CD4-positive, alpha-beta memory T cell (primary cell): ENCODE measurements at regions not wholly inside any gene's neighbourhood (a gene's known extent, or its start where the extent isn't known, plus 50 kb on each side); places are given as distances from the start of the nearest gene placed in this dataset.
A peak's percentile ranks its signal among the peaks of the same experiment; 100 is the strongest.

Experiments used
- CTCF ChIA-PET: fragments of 350-600 bp; sonication (Branson Sonifier 250); formaldehyde crosslinking; loops from one replicate; lab custom pipeline; 2021; ENCODE audit warnings: inconsistent platforms; ENCODE audit not compliant: partially characterized antibody; lab: Charles Lee
- POLR2A ChIA-PET: fragments of 350-600 bp; sonication (Branson Sonifier 250); formaldehyde crosslinking; loops from one replicate; lab custom pipeline; 2021; ENCODE audit not compliant: partially characterized antibody; lab: Charles Lee
- DNase-seq, 5 donors: peaks; one replicate each; pipeline versions ENCODE4 v3.0.0 to v3.0.0-alpha.2; 2020 to 2022; ENCODE audit warnings: mixed read lengths in 1 of 5
- H3K27ac ChIP-seq: one replicate; pipeline ENCODE4 v1.7.0; 2013; ENCODE audit warnings: low read depth, low read length
- H3K27me3 ChIP-seq: 2 replicates; pipeline ENCODE4 v1.7.0; 2013; ENCODE audit warnings: mild to moderate bottlenecking, low read length, moderate library complexity; ENCODE audit not compliant: insufficient read depth
- H3K36me3 ChIP-seq: 2 replicates; pipeline ENCODE4 v1.7.0; 2013; ENCODE audit warnings: mild to moderate bottlenecking, low read length, moderate library complexity; ENCODE audit not compliant: insufficient read depth
- H3K4me1 ChIP-seq: 2 replicates; pipeline ENCODE4 v1.7.0; 2013; ENCODE audit warnings: mild to moderate bottlenecking, low read length, moderate library complexity; ENCODE audit not compliant: insufficient read depth
- H3K4me3 ChIP-seq, 2 donors: one replicate each; pipeline ENCODE4 v1.7.0; 2013; ENCODE audit warnings: low read length in 2 of 2, mild to moderate bottlenecking in 1 of 2
- H3K9me3 ChIP-seq, 2 donors: one replicate each; pipeline ENCODE4 v1.7.0; 2013; ENCODE audit warnings: low read length in 2 of 2, control low read depth in 1 of 2; ENCODE audit not compliant: control insufficient read depth in 1 of 2
- H3K27ac Mint-ChIP-seq, 7 donors: one replicate each; pipeline ENCODE4 v1.8.0; 2020 to 2021; ENCODE audit warnings: mixed read lengths in 7 of 7, mild to moderate bottlenecking in 6 of 7, inconsistent platforms in 3 of 7, moderate library complexity in 3 of 7
- H3K27me3 Mint-ChIP-seq, 2 donors: one replicate each; pipeline ENCODE4 v1.8.0; 2020 to 2021; ENCODE audit warnings: mixed read lengths in 2 of 2
- H3K36me3 Mint-ChIP-seq, 2 donors: one replicate each; pipeline ENCODE4 v1.8.0; 2020 to 2021; ENCODE audit warnings: mixed read lengths in 2 of 2, inconsistent platforms in 1 of 2, mild to moderate bottlenecking in 1 of 2
- H3K4me1 Mint-ChIP-seq, 4 donors: one replicate each; pipeline ENCODE4 v1.8.0; 2020 to 2021; ENCODE audit warnings: mixed read lengths in 4 of 4, mild to moderate bottlenecking in 1 of 4
- H3K4me3 Mint-ChIP-seq, 8 donors: one replicate each; pipeline ENCODE4 v1.8.0; 2020 to 2021; ENCODE audit warnings: mixed read lengths in 8 of 8, mild to moderate bottlenecking in 7 of 8, moderate library complexity in 6 of 8, inconsistent platforms in 3 of 8
- H3K9me3 Mint-ChIP-seq, 8 donors: one replicate each; pipeline ENCODE4 v1.8.0; 2020 to 2021; ENCODE audit warnings: mixed read lengths in 8 of 8, mild to moderate bottlenecking in 5 of 8, inconsistent platforms in 3 of 8, moderate library complexity in 1 of 8
- intact Hi-C: fragments of 100-400 bp; cut with micrococcal nuclease; formaldehyde crosslinking; loops from one replicate; pipeline ENCODE4 v1.15.1; 2023

DNA sequence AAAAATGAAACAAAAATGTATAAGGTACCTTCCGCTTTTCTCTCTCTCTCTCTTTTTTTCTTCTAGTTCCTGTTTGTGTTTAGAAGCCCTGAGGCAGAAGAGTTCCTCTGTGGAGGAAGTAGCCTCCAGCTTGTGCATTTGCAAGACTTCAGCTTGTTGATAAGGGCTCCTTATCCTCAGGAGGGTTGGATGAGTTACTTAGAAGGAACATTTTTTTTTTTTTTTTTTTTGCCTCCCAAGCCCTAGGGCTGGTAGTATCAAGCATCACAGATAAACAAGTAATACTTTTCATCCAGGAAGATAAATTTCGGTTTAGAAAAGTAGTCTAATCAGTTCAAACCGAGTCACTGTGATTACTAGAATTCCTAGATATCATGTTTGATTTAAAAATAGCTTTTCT, 91.0 kb upstream of the CBLB start:
- intact Hi-C loops: no loop called here
- Mint-ChIP-seq H3K27me3 (no peaks in the 10 kb centered on the region), H3K36me3 (no peaks in the 10 kb centered on the region), H3K4me3 (peak overlapping the region in 1 of 8 donors; percentile 35), H3K4me1 (peaks cover 0 to 2% (median 0%) of the 10 kb centered on the region in 4 donors), H3K9me3 (peaks cover 0 to 2% (median 0%) of the 10 kb centered on the region in 8 donors), H3K27ac (no peak overlapping the region)
- no peak for DNase-seq
- Histone ChIP-seq H3K4me1 (no peaks in the 10 kb centered on the region), H3K4me3 (no peak overlapping the region), H3K9me3 (no peaks in the 10 kb centered on the region), H3K36me3 (no peaks in the 10 kb centered on the region), H3K27me3 (no peaks in the 10 kb centered on the region), H3K27ac (no peak overlapping the region)
- POLR2A ChIA-PET: no interaction called here
- CTCF ChIA-PET: interaction anchor here (0.6 kb wide), 1 partner anchor 19 kb away, joined by 4 read pairs; no protein-coding TSS in a partner anchor

DNA sequence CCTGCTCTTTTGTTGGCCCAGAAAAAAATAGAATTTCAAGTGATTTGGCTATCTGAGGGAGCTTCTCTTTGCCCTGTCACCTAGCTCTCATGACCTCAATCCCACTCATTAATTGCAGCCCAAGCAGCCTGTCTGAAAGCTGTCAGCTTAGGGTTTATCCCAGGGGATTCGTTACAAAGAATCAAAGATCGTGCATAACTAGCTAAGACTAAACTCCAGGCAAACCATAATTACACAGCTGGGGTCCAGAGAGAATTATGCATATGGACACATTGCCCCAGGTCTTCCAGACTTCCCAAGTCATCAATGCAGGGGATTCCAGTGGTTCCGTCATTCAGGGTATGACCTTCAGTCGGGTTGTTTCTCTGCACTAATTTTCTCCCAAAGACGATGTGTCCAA, 91.6 kb upstream of the CBLB start:
- no peaks in the 10 kb centered on the region for H3K4me1 ChIP-seq
- CTCF ChIA-PET: no interaction called here
- no peak overlapping the region for H3K4me3 ChIP-seq
- intact Hi-C loops: no loop called here
- no peaks in the 10 kb centered on the region for H3K27me3 Mint-ChIP-seq
- POLR2A ChIA-PET: no interaction called here
- no peak for DNase-seq
- H3K9me3 ChIP-seq: no peaks in the 10 kb centered on the region
- no peak overlapping the region for H3K27ac ChIP-seq
- H3K36me3 ChIP-seq: no peaks in the 10 kb centered on the region
- H3K27ac Mint-ChIP-seq: no peak overlapping the region
- no peaks in the 10 kb centered on the region for H3K36me3 Mint-ChIP-seq
- H3K9me3 Mint-ChIP-seq: peaks cover 0 to 2% (median 0%) of the 10 kb centered on the region in 8 donors
- H3K27me3 ChIP-seq: no peaks in the 10 kb centered on the region
- peaks cover 0 to 2% (median 0%) of the 10 kb centered on the region in 4 donors for H3K4me1 Mint-ChIP-seq
- H3K4me3 Mint-ChIP-seq: no peak overlapping the region

GRCh38 chr3:105963161-105963560, 94.3 kb upstream of the CBLB start:
- H3K36me3 Mint-ChIP-seq: no peaks in the 10 kb centered on the region
- peaks cover 0 to 2% (median 0%) of the 10 kb centered on the region in 4 donors for H3K4me1 Mint-ChIP-seq
- intact Hi-C loops: no loop called here
- CTCF ChIA-PET: no interaction called here
- Histone ChIP-seq H3K9me3 (no peaks in the 10 kb centered on the region), H3K4me1 (no peaks in the 10 kb centered on the region), H3K4me3 (no peak overlapping the region), H3K27me3 (no peaks in the 10 kb centered on the region), H3K36me3 (no peaks in the 10 kb centered on the region), H3K27ac (no peak overlapping the region)
- POLR2A ChIA-PET: no interaction called here
- H3K27me3 Mint-ChIP-seq: no peaks in the 10 kb centered on the region
- DNase-seq: no peak
- peaks cover 0 to 2% (median 0%) of the 10 kb centered on the region in 8 donors for H3K9me3 Mint-ChIP-seq
- H3K27ac Mint-ChIP-seq: no peak overlapping the region
- no peak overlapping the region for H3K4me3 Mint-ChIP-seq

DNA sequence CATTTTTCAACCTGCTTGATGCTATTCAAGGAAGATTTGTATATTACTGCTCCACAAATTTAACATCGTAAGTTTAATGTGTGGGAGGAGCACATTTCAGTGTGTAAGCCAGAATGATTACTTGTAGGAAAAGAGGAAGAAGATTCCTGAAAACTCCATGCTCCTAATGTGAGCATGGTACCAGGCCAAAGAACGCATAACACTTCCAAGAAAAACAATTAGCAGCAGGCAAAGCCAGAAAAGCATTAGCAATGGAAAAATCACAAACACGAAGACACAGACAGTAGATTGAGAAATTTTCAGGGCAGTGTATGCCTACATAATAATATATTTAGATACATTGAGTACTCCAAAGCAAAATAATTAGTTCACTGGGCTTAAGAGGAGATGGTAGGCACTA, 96.6 kb upstream of the CBLB start:
- Mint-ChIP-seq H3K4me3 (no peak overlapping the region), H3K27ac (no peak overlapping the region), H3K9me3 (peaks cover 0 to 8% (median 2%) of the 10 kb centered on the region in 8 donors), H3K4me1 (no peaks in the 10 kb centered on the region), H3K36me3 (peaks cover 0 to 3% of the 10 kb centered on the region in 2 donors), H3K27me3 (no peaks in the 10 kb centered on the region)
- DNase-seq: no peak
- Histone ChIP-seq H3K36me3 (no peaks in the 10 kb centered on the region), H3K4me3 (no peak overlapping the region), H3K4me1 (no peaks in the 10 kb centered on the region), H3K27me3 (no peaks in the 10 kb centered on the region), H3K27ac (no peak overlapping the region), H3K9me3 (no peaks in the 10 kb centered on the region)
- ChIA-PET CTCF (no interaction called here), POLR2A (no interaction called here)
- intact Hi-C loops: no loop called here

- intact Hi-C loops: no loop called here
- no peak overlapping the region for H3K4me3 Mint-ChIP-seq
- ChIA-PET CTCF (no interaction called here), POLR2A (no interaction called here)
- H3K27me3 ChIP-seq: no peaks in the 10 kb centered on the region
- H3K36me3 Mint-ChIP-seq: peaks cover 2 to 13% of the 10 kb centered on the region in 2 donors
- peaks cover 0 to 1% of the 10 kb centered on the region in 2 donors for H3K27me3 Mint-ChIP-seq
- no peak overlapping the region for H3K27ac ChIP-seq
- no peaks in the 10 kb centered on the region for H3K4me1 ChIP-seq
- no peaks in the 10 kb centered on the region for H3K36me3 ChIP-seq
- peaks cover 0 to 3% of the 10 kb centered on the region in 2 donors for H3K9me3 ChIP-seq
- no peak for DNase-seq
- H3K27ac Mint-ChIP-seq: peak overlapping the region in 1 of 7 donors; percentile 50
- peaks cover 0 to 23% (median 16%) of the 10 kb centered on the region in 8 donors for H3K9me3 Mint-ChIP-seq
- H3K4me3 ChIP-seq: no peak overlapping the region
- H3K4me1 Mint-ChIP-seq: no peaks in the 10 kb centered on the region
Measured at GRCh38 chr3:105967117-105967516, 98.3 kb upstream of the CBLB start.

DNA sequence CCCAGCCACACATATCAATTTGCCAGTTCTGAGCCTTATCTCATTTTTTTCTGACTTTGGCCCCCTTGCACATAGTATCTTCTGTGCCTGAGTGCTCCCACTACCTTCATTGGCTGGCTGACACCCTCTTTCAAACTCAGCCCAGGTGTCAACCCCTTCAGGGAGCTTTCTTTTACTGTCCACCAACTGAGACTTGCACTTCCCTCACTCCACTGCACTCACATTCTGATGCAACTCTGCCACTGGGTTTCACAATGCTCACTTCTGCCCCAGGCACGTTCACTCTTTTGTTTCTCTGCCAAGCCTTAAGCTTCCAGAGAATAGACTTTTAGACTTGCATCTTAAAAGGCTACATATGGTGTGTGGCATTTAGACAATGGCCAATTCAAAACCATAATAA, 101.5 kb upstream of the CBLB start:
- DNase-seq: no peak
- Histone ChIP-seq H3K9me3 (peaks cover 0 to 3% of the 10 kb centered on the region in 2 donors), H3K27ac (no peak overlapping the region), H3K27me3 (no peaks in the 10 kb centered on the region), H3K36me3 (no peaks in the 10 kb centered on the region), H3K4me1 (no peaks in the 10 kb centered on the region), H3K4me3 (no peak overlapping the region)
- Mint-ChIP-seq H3K27me3 (peaks cover 0 to 2% of the 10 kb centered on the region in 2 donors), H3K4me3 (no peak overlapping the region), H3K27ac (no peak overlapping the region), H3K9me3 (peaks cover 2 to 26% (median 21%) of the 10 kb centered on the region in 8 donors), H3K4me1 (no peaks in the 10 kb centered on the region), H3K36me3 (peaks cover 2 to 16% of the 10 kb centered on the region in 2 donors)
- POLR2A ChIA-PET: no interaction called here
- CTCF ChIA-PET: interaction anchor here (1.4 kb wide), 1 partner anchor 11 kb away, joined by 3 read pairs; no protein-coding TSS in a partner anchor
- intact Hi-C loops: no loop called here

DNA sequence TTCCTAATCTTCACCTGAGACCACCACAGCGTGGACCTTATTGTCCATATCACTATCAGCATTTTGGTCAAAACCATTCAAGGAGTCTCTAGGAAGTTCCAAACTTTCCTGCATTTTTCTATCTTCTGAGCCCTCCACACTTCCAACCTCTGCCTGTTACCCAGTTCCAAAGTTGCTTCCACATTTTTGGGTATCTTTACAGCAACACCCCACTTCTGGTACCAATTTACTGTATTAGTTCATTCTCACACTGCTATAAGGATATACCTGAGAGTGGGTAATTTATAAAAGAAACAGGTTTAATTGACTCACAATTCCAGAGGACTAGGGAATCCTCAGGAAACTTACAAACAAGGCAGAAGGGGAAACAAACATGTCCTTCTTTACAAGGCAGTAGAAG, 103.3 kb upstream of the CBLB start:
- DNase-seq: no peak
- Mint-ChIP-seq H3K27me3 (peaks cover 0 to 2% of the 10 kb centered on the region in 2 donors), H3K27ac (no peak overlapping the region), H3K9me3 (peaks cover 2 to 26% (median 21%) of the 10 kb centered on the region in 8 donors), H3K4me3 (no peak overlapping the region), H3K36me3 (peaks cover 2 to 16% of the 10 kb centered on the region in 2 donors), H3K4me1 (peaks cover 0 to 4% (median 2%) of the 10 kb centered on the region in 4 donors)
- no peaks in the 10 kb centered on the region for H3K4me1 ChIP-seq
- H3K27ac ChIP-seq: no peak overlapping the region
- POLR2A ChIA-PET: no interaction called here
- peaks cover 0 to 3% of the 10 kb centered on the region in 2 donors for H3K9me3 ChIP-seq
- CTCF ChIA-PET: no interaction called here
- no peaks in the 10 kb centered on the region for H3K36me3 ChIP-seq
- intact Hi-C loops: no loop called here
- H3K4me3 ChIP-seq: no peak overlapping the region
- no peaks in the 10 kb centered on the region for H3K27me3 ChIP-seq
